CD4-positive, alpha-beta T cell (primary cell): ENCODE measurements at regions not wholly inside any gene's neighbourhood (a gene's known extent, or its start where the extent isn't known, plus 50 kb on each side); places are given as distances from the start of the nearest gene placed in this dataset.

ENCODE experiments used
- ATAC-seq: fragments of 200-7000 bp; cut with Tn5 transposase; one replicate; pipeline ENCODE4 v1.10.0; 2022; ENCODE audit warnings: mild to moderate bottlenecking; ENCODE audit not compliant: poor library complexity
- CTCF ChIA-PET: fragments of 350-600 bp; sonication (Branson Sonifier 250); formaldehyde crosslinking; loops from one replicate; lab custom pipeline; 2021; ENCODE audit warnings: antibody characterized with exemption, inconsistent platforms; lab: Charles Lee
- POLR2A ChIA-PET: fragments of 350-600 bp; sonication (Branson Sonifier 250); formaldehyde crosslinking; loops from one replicate; lab custom pipeline; 2021; ENCODE audit warnings: antibody characterized with exemption, inconsistent platforms; lab: Charles Lee
- DNase-seq, 14 experiments: peaks; one replicate each; pipeline ENCODE4 v3.0.0-alpha.2; 2013 to 2020; ENCODE audit warnings: mixed read lengths in 2 of 14
- H3K27ac ChIP-seq, 2 donors: one replicate each; pipeline versions ENCODE4 v1.5.1 to v1.7.0; 2013; ENCODE audit warnings: low read length in 2 of 2, low read depth in 1 of 2, mild to moderate bottlenecking in 1 of 2
- H3K27me3 ChIP-seq, 2 experiments: 1 replicate in 1 of 2; 2 replicates in 1 of 2; pipeline versions ENCODE4 v1.6.1 to v1.7.0; 2013; ENCODE audit warnings: low read length in 2 of 2, control low read depth in 1 of 2, mild to moderate bottlenecking in 1 of 2, moderate library complexity in 1 of 2; ENCODE audit not compliant: insufficient read depth in 2 of 2, control insufficient read depth in 1 of 2
- H3K36me3 ChIP-seq: one replicate; pipeline ENCODE4 v1.6.1; 2013; ENCODE audit warnings: low read length, control low read depth; ENCODE audit not compliant: insufficient read depth
- H3K4me1 ChIP-seq: one replicate; pipeline ENCODE4 v1.6.1; 2013; ENCODE audit warnings: low read length, control low read depth; ENCODE audit not compliant: insufficient read depth
- H3K4me3 ChIP-seq: one replicate; pipeline ENCODE4 v1.5.1; 2013; ENCODE audit warnings: mild to moderate bottlenecking, low read length, moderate library complexity
- H3K9me3 ChIP-seq, 2 experiments: 1 replicate in 1 of 2; 2 replicates in 1 of 2; pipeline versions ENCODE4 v1.6.1 to v1.7.0; 2013; ENCODE audit warnings: low read length in 2 of 2, mild to moderate bottlenecking in 2 of 2, control low read depth in 1 of 2, moderate library complexity in 1 of 2; ENCODE audit not compliant: control insufficient read depth in 1 of 2, insufficient read depth in 1 of 2
- H3K27ac Mint-ChIP-seq: one replicate; pipeline ENCODE4 v1.8.0; 2020; ENCODE audit warnings: mixed read lengths
- H3K27me3 Mint-ChIP-seq: one replicate; pipeline ENCODE4 v1.8.0; 2021; ENCODE audit warnings: mixed read lengths
- H3K36me3 Mint-ChIP-seq: one replicate; pipeline ENCODE4 v1.8.0; 2021; ENCODE audit warnings: low read depth, mixed read lengths
- H3K4me1 Mint-ChIP-seq: one replicate; pipeline ENCODE4 v1.8.0; 2021; ENCODE audit warnings: low read depth, mixed read lengths
- H3K4me3 Mint-ChIP-seq: one replicate; pipeline ENCODE4 v1.8.0; 2020; ENCODE audit warnings: mild to moderate bottlenecking, mixed read lengths
- H3K9me3 Mint-ChIP-seq: one replicate; pipeline ENCODE4 v1.8.0; 2020; ENCODE audit warnings: mixed read lengths
- intact Hi-C, 2 experiments: fragments of 100-400 bp; cut with DNase I in 1 of 2; cut with micrococcal nuclease in 1 of 2; formaldehyde crosslinking; loops; one replicate each; pipeline versions ENCODE4 v1.15.1 to v1.9.0; 2023 to 2025; cut with DNase I, micrococcal nuclease
- TF ChIP-seq, protein P1 (sequence below): fragments of 200-600 bp; IDR thresholded peaks from one replicate; pipeline ENCODE4 v1.8.0; 2022; ENCODE audit warnings: antibody characterized with exemption, mild to moderate bottlenecking

GRCh38 chr7:24356718-24357386 lies 72.9 kb downstream of the NPY start:
- Mint-ChIP-seq H3K36me3 (no peaks in the 10 kb centered on the region), H3K9me3 (peaks cover 2% of the 10 kb centered on the region), H3K4me1 (no peaks in the 10 kb centered on the region), H3K27ac (no peak overlapping the region), H3K4me3 (no peak overlapping the region), H3K27me3 (no peaks in the 10 kb centered on the region)
- no peak overlapping the region for H3K4me3 ChIP-seq
- TF ChIP-seq, protein P1, sequence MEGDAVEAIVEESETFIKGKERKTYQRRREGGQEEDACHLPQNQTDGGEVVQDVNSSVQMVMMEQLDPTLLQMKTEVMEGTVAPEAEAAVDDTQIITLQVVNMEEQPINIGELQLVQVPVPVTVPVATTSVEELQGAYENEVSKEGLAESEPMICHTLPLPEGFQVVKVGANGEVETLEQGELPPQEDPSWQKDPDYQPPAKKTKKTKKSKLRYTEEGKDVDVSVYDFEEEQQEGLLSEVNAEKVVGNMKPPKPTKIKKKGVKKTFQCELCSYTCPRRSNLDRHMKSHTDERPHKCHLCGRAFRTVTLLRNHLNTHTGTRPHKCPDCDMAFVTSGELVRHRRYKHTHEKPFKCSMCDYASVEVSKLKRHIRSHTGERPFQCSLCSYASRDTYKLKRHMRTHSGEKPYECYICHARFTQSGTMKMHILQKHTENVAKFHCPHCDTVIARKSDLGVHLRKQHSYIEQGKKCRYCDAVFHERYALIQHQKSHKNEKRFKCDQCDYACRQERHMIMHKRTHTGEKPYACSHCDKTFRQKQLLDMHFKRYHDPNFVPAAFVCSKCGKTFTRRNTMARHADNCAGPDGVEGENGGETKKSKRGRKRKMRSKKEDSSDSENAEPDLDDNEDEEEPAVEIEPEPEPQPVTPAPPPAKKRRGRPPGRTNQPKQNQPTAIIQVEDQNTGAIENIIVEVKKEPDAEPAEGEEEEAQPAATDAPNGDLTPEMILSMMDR, result no peak
- peaks cover 0 to 3% of the 10 kb centered on the region in 2 experiments for H3K27me3 ChIP-seq
- H3K9me3 ChIP-seq, result no peaks in the 10 kb centered on the region
- no peaks in the 10 kb centered on the region for H3K36me3 ChIP-seq
- ChIA-PET POLR2A (interaction anchor here (1.1 kb wide), 1 partner anchor 20 kb away, joined by 3 read pairs; no protein-coding TSS in a partner anchor), CTCF (interaction anchor here (0.7 to 1.3 kb wide), 3 partner anchors 9 to 400 kb away, joined by 3 read pairs; no protein-coding TSS in a partner anchor)
- intact Hi-C loops, result no loop called here
- H3K27ac ChIP-seq, result no peak overlapping the region
- no peak for DNase-seq
- ATAC-seq, result no peak
- H3K4me1 ChIP-seq, result no peaks in the 10 kb centered on the region

DNA sequence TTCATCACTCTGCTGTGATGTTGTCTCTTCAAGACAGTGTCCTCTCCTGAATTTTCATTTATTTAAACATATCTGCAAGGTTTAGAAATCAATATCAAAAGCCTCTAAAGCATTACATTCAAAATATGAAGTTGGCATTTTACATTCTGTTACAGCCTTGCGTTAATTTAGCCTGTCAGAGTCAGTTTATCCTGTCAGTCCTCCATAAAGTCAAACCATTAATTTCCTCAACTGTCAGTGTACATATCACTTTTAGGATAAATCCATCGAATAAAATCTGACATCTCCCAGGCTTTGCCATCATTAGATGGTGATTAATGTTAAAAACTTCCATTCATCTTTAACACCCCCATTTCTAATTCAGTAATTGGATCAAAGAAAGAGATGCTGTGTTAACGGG lies 77.0 kb downstream of the NPY start:
- TF ChIP-seq, protein P1, result no peak

DNA sequence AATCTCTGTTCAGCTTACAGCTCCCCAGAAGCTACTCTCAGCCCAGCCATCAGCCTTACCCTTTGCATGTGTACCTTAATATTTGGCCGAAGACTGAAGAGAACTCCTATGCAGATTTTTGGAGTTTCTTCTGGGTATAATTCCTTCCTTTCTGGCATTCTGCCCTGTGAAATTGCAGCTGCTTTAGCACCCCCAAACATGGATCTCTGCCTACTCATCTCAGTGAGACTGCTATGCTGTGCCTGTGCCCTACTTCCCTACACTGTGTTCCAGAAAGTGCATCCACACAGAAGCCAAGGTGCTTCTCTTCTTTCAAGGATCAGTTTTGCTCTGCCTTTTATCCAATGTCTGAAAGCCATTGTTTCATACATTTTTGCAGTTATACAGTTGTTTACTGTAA lies 81.6 kb downstream of the NPY start:
- H3K9me3 Mint-ChIP-seq, result no peaks in the 10 kb centered on the region
- no peaks in the 10 kb centered on the region for H3K9me3 ChIP-seq
- no peaks in the 10 kb centered on the region for H3K36me3 Mint-ChIP-seq
- intact Hi-C loops, result no loop called here
- H3K4me1 Mint-ChIP-seq, result no peaks in the 10 kb centered on the region
- no peaks in the 10 kb centered on the region for H3K4me1 ChIP-seq
- no peak overlapping the region for H3K27ac Mint-ChIP-seq
- H3K36me3 ChIP-seq, result no peaks in the 10 kb centered on the region
- ChIA-PET CTCF (no interaction called here), POLR2A (no interaction called here)
- H3K4me3 Mint-ChIP-seq, result no peak overlapping the region
- no peak for DNase-seq
- H3K27ac ChIP-seq, result no peak overlapping the region
- no peaks in the 10 kb centered on the region for H3K27me3 Mint-ChIP-seq
- no peak overlapping the region for H3K4me3 ChIP-seq
- no peaks in the 10 kb centered on the region for H3K27me3 ChIP-seq
- ATAC-seq, result no peak
- TF ChIP-seq, protein P1, result no peak

More for the DNA sequence above, 77.0 kb downstream of the NPY start:
- H3K36me3 ChIP-seq, result no peaks in the 10 kb centered on the region
- DNase-seq (no peak), ATAC-seq (no peak)
- Mint-ChIP-seq H3K4me1 (no peaks in the 10 kb centered on the region), H3K36me3 (no peaks in the 10 kb centered on the region), H3K27me3 (no peaks in the 10 kb centered on the region), H3K4me3 (no peak overlapping the region), H3K9me3 (no peaks in the 10 kb centered on the region), H3K27ac (no peak overlapping the region)
- H3K4me1 ChIP-seq, result no peaks in the 10 kb centered on the region
- no peaks in the 10 kb centered on the region for H3K27me3 ChIP-seq
- H3K4me3 ChIP-seq, result no peak overlapping the region
- H3K27ac ChIP-seq, result no peak overlapping the region
- no peaks in the 10 kb centered on the region for H3K9me3 ChIP-seq
- intact Hi-C loops, result no loop called here
- CTCF ChIA-PET, result no interaction called here
- POLR2A ChIA-PET, result no interaction called here
